HEK293 (cell line): ENCODE measurements at regions not wholly inside any gene's neighbourhood (a gene's known extent, or its start where the extent isn't known, plus 50 kb on each side); places are given as distances from the start of the nearest gene placed in this dataset.

ENCODE experiments used
- CTCF ChIP-seq: fragments of 450-650 bp; formaldehyde crosslinking; IDR thresholded peaks from 2 replicates; pipeline ENCODE4 v1.5.1; 2016; ENCODE audit warnings: missing biosample characterization, missing genetic modification characterization
- KLF8 ChIP-seq: fragments of 450-650 bp; formaldehyde crosslinking; IDR thresholded peaks from 2 replicates; pipeline ENCODE4 v1.5.1; 2016; ENCODE audit warnings: missing biosample characterization, missing genetic modification characterization
- REST ChIP-seq: fragments of 450-650 bp; formaldehyde crosslinking; IDR thresholded peaks from 2 replicates; pipeline ENCODE4 v1.5.1; 2016; ENCODE audit warnings: missing biosample characterization, missing genetic modification characterization
- ZBTB7A ChIP-seq: fragments of 450-650 bp; formaldehyde crosslinking; IDR thresholded peaks from 2 replicates; pipeline ENCODE4 v1.5.1; 2016; ENCODE audit warnings: low read depth, missing biosample characterization, missing genetic modification characterization
- ZNF302 ChIP-seq: fragments of 450-650 bp; formaldehyde crosslinking; IDR thresholded peaks from 2 replicates; pipeline ENCODE4 v1.5.1; 2016; ENCODE audit warnings: missing biosample characterization, missing genetic modification characterization, low read depth
- ZNF514 ChIP-seq: fragments of 450-650 bp; formaldehyde crosslinking; IDR thresholded peaks from 2 replicates; pipeline ENCODE4 v1.5.1; 2016; ENCODE audit warnings: missing biosample characterization, missing genetic modification characterization
- ZNF623 ChIP-seq: fragments of 450-650 bp; formaldehyde crosslinking; IDR thresholded peaks from 2 replicates; pipeline ENCODE4 v1.5.1; 2016; ENCODE audit warnings: missing biosample characterization, missing genetic modification characterization

DNA sequence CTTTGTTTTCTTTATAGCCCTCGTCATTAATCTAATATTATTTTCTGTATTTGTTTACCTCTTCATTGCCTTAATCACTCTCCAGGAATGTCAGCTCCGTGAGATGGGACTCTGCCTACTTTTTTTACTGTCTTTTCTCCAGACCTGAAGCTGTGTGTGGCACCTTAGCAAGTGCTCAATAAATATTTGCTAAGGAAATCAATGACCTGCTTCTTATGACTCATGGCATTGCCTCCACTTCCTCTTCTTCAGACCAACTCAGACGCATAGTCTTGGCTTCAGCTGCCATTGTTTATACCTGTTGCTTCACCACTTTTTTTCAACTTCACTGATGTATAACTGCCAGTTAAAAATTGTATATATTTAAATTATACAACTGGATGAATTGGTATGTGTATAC lies 218.5 kb upstream of the CMC1 start:
- no peak for TF ChIP-seq CTCF (tag by site-specific recombination)
- no peak for TF ChIP-seq KLF8 (tag by site-specific recombination)
- TF ChIP-seq ZBTB7A (tag by site-specific recombination), result no peak
- TF ChIP-seq REST (tag by site-specific recombination), result no peak
- TF ChIP-seq ZNF514 (tag by site-specific recombination), result no peak
- no peak for TF ChIP-seq ZNF623 (tag by site-specific recombination)
- TF ChIP-seq ZNF302, result no peak
